ENCODE measurements at regions not wholly inside any gene's neighbourhood (a gene's known extent, or its start where the extent isn't known, plus 50 kb on each side); places are given as distances from the start of the nearest gene placed in this dataset.

GRCh38 chr7:49453486-49453885 is 320.0 kb upstream of the VWC2 start:
- WGBS (ENCODE audit: insufficient coverage): 91% methylated on average over 16 of the region's 16 CpGs
- Histone ChIP-seq H3K36me3 (replicated peaks in 1 of 2; ENCODE audit: control insufficient read depth in 1 of 2, insufficient read depth in 2 of 2, low read length in 2 of 2) (no peaks in the 10 kb centered on the region), H3K79me2 (ENCODE audit: insufficient read depth, low read length) (no peaks in the 10 kb centered on the region), H3K9me3 (replicated peaks in 1 of 2; ENCODE audit: control insufficient read depth in 1 of 2, insufficient read depth in 1 of 2, low read length in 2 of 2) (peaks cover 0 to 4% of the 10 kb centered on the region in 2 donors), H3K4me2 (replicated peaks; ENCODE audit: extremely low read depth, low read length, poor library complexity, severe bottlenecking) (no peak overlapping the region), H4K20me1 (ENCODE audit: insufficient read depth, low read length) (no peaks in the 10 kb centered on the region), H3K27ac (ENCODE audit: low read depth in 1 of 2, low read length in 2 of 2) (no peak overlapping the region), H3K9ac (ENCODE audit: insufficient read depth, low read length, poor library complexity, severe bottlenecking) (no peak overlapping the region), H3K4me3 (replicated peaks in 1 of 3; ENCODE audit: low read depth in 2 of 3, low read length in 3 of 3) (no peak overlapping the region), H3K4me1 (ENCODE audit: control insufficient read depth in 1 of 2, insufficient read depth in 2 of 2, low read length in 2 of 2) (no peaks in the 10 kb centered on the region), H3K27me3 (ENCODE audit: control insufficient read depth in 2 of 2, insufficient read depth in 2 of 2, low read length in 2 of 2) (no peaks in the 10 kb centered on the region), H2AFZ (ENCODE audit: insufficient read depth, low read depth, low read length, poor library complexity, severe bottlenecking) (no peak overlapping the region)
- H3K9me3 Mint-ChIP-seq: peaks cover 0 to 9% (median 3%) of the 10 kb centered on the region in 7 donors
- TF ChIP-seq CTCF (IDR thresholded peaks at IDR 0.05): no peak
- H3K36me3 Mint-ChIP-seq: no peaks in the 10 kb centered on the region
- H3K27ac Mint-ChIP-seq: peak overlapping the region in 1 of 7 donors; percentile 9
- no peak overlapping the region for H3K4me3 Mint-ChIP-seq
- no peak for DNase-seq
- intact Hi-C loops (cut with micrococcal nuclease): no loop called here
- H3K4me1 Mint-ChIP-seq: no peaks in the 10 kb centered on the region
- H3K27me3 Mint-ChIP-seq (ENCODE audit: low read depth in 3 of 3): no peaks in the 10 kb centered on the region

GRCh38 chr7:49479441-49479840 is 294.0 kb upstream of the VWC2 start:
- Histone ChIP-seq H3K27ac (ENCODE audit: low read depth in 1 of 2, low read length in 2 of 2) (no peak overlapping the region), H3K27me3 (ENCODE audit: control insufficient read depth in 2 of 2, insufficient read depth in 2 of 2, low read length in 2 of 2) (no peaks in the 10 kb centered on the region), H4K20me1 (ENCODE audit: insufficient read depth, low read length) (no peaks in the 10 kb centered on the region), H3K9me3 (replicated peaks in 1 of 2; ENCODE audit: control insufficient read depth in 1 of 2, insufficient read depth in 1 of 2, low read length in 2 of 2) (no peaks in the 10 kb centered on the region), H3K4me1 (ENCODE audit: control insufficient read depth in 1 of 2, insufficient read depth in 2 of 2, low read length in 2 of 2) (no peaks in the 10 kb centered on the region), H3K4me3 (replicated peaks in 1 of 3; ENCODE audit: low read depth in 2 of 3, low read length in 3 of 3) (no peak overlapping the region), H3K79me2 (ENCODE audit: insufficient read depth, low read length) (no peaks in the 10 kb centered on the region), H2AFZ (ENCODE audit: insufficient read depth, low read depth, low read length, poor library complexity, severe bottlenecking) (no peak overlapping the region), H3K36me3 (replicated peaks in 1 of 2; ENCODE audit: control insufficient read depth in 1 of 2, insufficient read depth in 2 of 2, low read length in 2 of 2) (no peaks in the 10 kb centered on the region), H3K9ac (ENCODE audit: insufficient read depth, low read length, poor library complexity, severe bottlenecking) (no peak overlapping the region), H3K4me2 (replicated peaks; ENCODE audit: extremely low read depth, low read length, poor library complexity, severe bottlenecking) (no peak overlapping the region)
- Mint-ChIP-seq H3K36me3 (no peaks in the 10 kb centered on the region), H3K27me3 (ENCODE audit: low read depth in 3 of 3) (peaks cover 1 to 4% (median 2%) of the 10 kb centered on the region in 3 donors), H3K9me3 (no peaks in the 10 kb centered on the region), H3K4me1 (no peaks in the 10 kb centered on the region), H3K27ac (no peak overlapping the region), H3K4me3 (no peak overlapping the region)
- TF ChIP-seq CTCF (IDR thresholded peaks at IDR 0.05): no peak
- DNase-seq: no peak
- no CpG with 5 or more reads among the region's 1 CpG for WGBS (ENCODE audit: insufficient coverage)
- intact Hi-C loops (cut with micrococcal nuclease): no loop called here
